ENCODE measurements at regions not wholly inside any gene's neighbourhood (a gene's known extent, or its start where the extent isn't known, plus 50 kb on each side); places are given as distances from the start of the nearest gene placed in this dataset.
"Not testable (repeated sequence)": the region's sequence is repeated elsewhere in the genome, so short reads cannot be mapped to it uniquely, and the experiment has no call there.

GRCh38 chr2:144114760-144115159, 405.2 kb downstream of the ZEB2 start:
- no peak for DNase-seq

- DNase-seq, result no peak
Observed at GRCh38 chr2:144111437-144111836, 408.5 kb downstream of the ZEB2 start.

- not testable (repeated sequence) for DNase-seq
Observed at GRCh38 chr2:144106104-144106503, 413.8 kb downstream of the ZEB2 start.

GRCh38 chr2:144102386-144102785, 417.5 kb downstream of the ZEB2 start:
- DNase-seq, result no peak

- no peak for DNase-seq
Observed at GRCh38 chr2:144099780-144100377, 420.0 kb downstream of the ZEB2 start.

GRCh38 chr2:144099340-144099739, 420.6 kb downstream of the ZEB2 start:
- no peak for DNase-seq

- no peak for DNase-seq
Observed at GRCh38 chr2:144097440-144098225, 422.3 kb downstream of the ZEB2 start.

GRCh38 chr2:144096531-144096930, 423.4 kb downstream of the ZEB2 start:
- no peak for DNase-seq

- DNase-seq, result no peak
Observed at GRCh38 chr2:144094408-144095151, 425.3 kb downstream of the ZEB2 start.

GRCh38 chr2:144091622-144092021, 428.3 kb downstream of the ZEB2 start:
- no peak for DNase-seq

GRCh38 chr2:144088863-144089262, 431.1 kb downstream of the ZEB2 start:
- DNase-seq, result no peak

- no peak for DNase-seq
Observed at GRCh38 chr2:144086965-144087364, 433.0 kb downstream of the ZEB2 start.

- no peak for DNase-seq
Observed at GRCh38 chr2:144085016-144085415, 434.9 kb downstream of the ZEB2 start.

- no peak for DNase-seq
Observed at GRCh38 chr2:144084114-144084661, 435.7 kb downstream of the ZEB2 start.

GRCh38 chr2:144083211-144083610, 436.7 kb downstream of the ZEB2 start:
- no peak for DNase-seq

GRCh38 chr2:144082777-144083176, 437.1 kb downstream of the ZEB2 start:
- DNase-seq, result no peak

- DNase-seq, result no peak
Observed at GRCh38 chr2:144082327-144082726, 437.6 kb downstream of the ZEB2 start.

GRCh38 chr2:144081272-144081671, 438.6 kb downstream of the ZEB2 start:
- DNase-seq, result no peak

- DNase-seq, result no peak
Observed at GRCh38 chr2:144079803-144080202, 440.1 kb downstream of the ZEB2 start.

GRCh38 chr2:144078802-144079724, 440.9 kb downstream of the ZEB2 start:
- DNase-seq, result no peak

- no peak for DNase-seq
Observed at GRCh38 chr2:144078106-144078505, 441.8 kb downstream of the ZEB2 start.

GRCh38 chr2:144074450-144074849, 445.5 kb downstream of the ZEB2 start:
- DNase-seq, result no peak

GRCh38 chr2:144071461-144071860, 448.5 kb downstream of the ZEB2 start:
- no peak for DNase-seq
